Neural progenitor cell (in vitro differentiated cells): ENCODE measurements at regions not wholly inside any gene's neighbourhood (a gene's known extent, or its start where the extent isn't known, plus 50 kb on each side); places are given as distances from the start of the nearest gene placed in this dataset.

Source experiments
- DNase-seq: peaks from one replicate; pipeline ENCODE4 v3.0.0-alpha.2; 2016; ENCODE audit warnings: low spot score
- H2AFZ ChIP-seq: fragments of 200-600 bp; sonication (generic); replicated peaks from 2 replicates; pipeline ENCODE4 v1.6.1; 2016; ENCODE audit warnings: antibody characterized with exemption
- H3F3A ChIP-seq: fragments of 200-600 bp; sonication (generic); 2 replicates; pipeline ENCODE4 v1.6.1; 2016; ENCODE audit warnings: antibody characterized with exemption, low read depth
- H3K27ac ChIP-seq: fragments of 200-600 bp; sonication (generic); 2 replicates; pipeline ENCODE4 v1.5.1; 2016; ENCODE audit warnings: mild to moderate bottlenecking
- H3K27me3 ChIP-seq: fragments of 200-600 bp; sonication (generic); 2 replicates; pipeline ENCODE4 v1.6.1; 2016; ENCODE audit warnings: mild to moderate bottlenecking, moderate library complexity
- H3K36me3 ChIP-seq: fragments of 200-600 bp; sonication (generic); 2 replicates; pipeline ENCODE4 v1.5.1; 2016
- H3K4me1 ChIP-seq: fragments of 200-600 bp; sonication (generic); 2 replicates; pipeline ENCODE4 v1.6.1; 2016; ENCODE audit warnings: mixed run types
- H3K4me2 ChIP-seq: fragments of 200-600 bp; sonication (generic); 2 replicates; pipeline ENCODE4 v1.6.1; 2016
- H3K4me3 ChIP-seq: fragments of 200-600 bp; sonication (generic); 2 replicates; pipeline ENCODE4 v1.5.1; 2016
- H3K79me2 ChIP-seq: fragments of 200-600 bp; sonication (generic); 2 replicates; pipeline ENCODE4 v1.6.1; 2016; ENCODE audit warnings: low read depth
- H3K9ac ChIP-seq: fragments of 200-600 bp; sonication (generic); 2 replicates; pipeline ENCODE4 v1.6.1; 2016
- H3K9me3 ChIP-seq: fragments of 200-600 bp; sonication (generic); 2 replicates; pipeline ENCODE4 v1.5.1; 2016; ENCODE audit warnings: low read depth
- H4K20me1 ChIP-seq: fragments of 200-600 bp; sonication (generic); 2 replicates; pipeline ENCODE4 v1.6.1; 2016; ENCODE audit warnings: low read depth
- H3K27ac Mint-ChIP-seq: 3 replicates; pipeline ENCODE4 v1.8.0; 2021; ENCODE audit warnings: mixed read lengths
- H3K27me3 Mint-ChIP-seq: 2 replicates; pipeline ENCODE4 v1.8.0; 2022; ENCODE audit warnings: low read depth, mild to moderate bottlenecking, inconsistent platforms, moderate library complexity, mixed read lengths; ENCODE audit not compliant: insufficient read depth
- H3K36me3 Mint-ChIP-seq: 3 replicates; pipeline ENCODE4 v1.8.0; 2021; ENCODE audit warnings: mixed read lengths
- H3K4me1 Mint-ChIP-seq: 3 replicates; pipeline ENCODE4 v1.8.0; 2021; ENCODE audit warnings: mixed read lengths
- H3K4me3 Mint-ChIP-seq: 3 replicates; pipeline ENCODE4 v1.8.0; 2021; ENCODE audit warnings: mild to moderate bottlenecking, moderate library complexity, mixed read lengths
- H3K9me3 Mint-ChIP-seq: 3 replicates; pipeline ENCODE4 v1.8.0; 2020; ENCODE audit warnings: mixed read lengths
- EZH2 ChIP-seq: fragments of 200-600 bp; sonication (generic); IDR thresholded peaks from 2 replicates; pipeline ENCODE4 v1.6.1; 2017; ENCODE audit warnings: antibody characterized with exemption, mild to moderate bottlenecking, moderate library complexity
- EZH2phosphoT487 ChIP-seq: fragments of 200-600 bp; sonication (generic); IDR thresholded peaks from 2 replicates; pipeline ENCODE4 v1.6.1; 2017; ENCODE audit warnings: antibody characterized with exemption
- TF ChIP-seq, protein P1 (sequence below): fragments of 200-600 bp; sonication (generic); IDR thresholded peaks from 2 replicates; pipeline ENCODE4 v1.5.1; 2017; ENCODE audit warnings: antibody characterized with exemption, mild to moderate bottlenecking

DNA sequence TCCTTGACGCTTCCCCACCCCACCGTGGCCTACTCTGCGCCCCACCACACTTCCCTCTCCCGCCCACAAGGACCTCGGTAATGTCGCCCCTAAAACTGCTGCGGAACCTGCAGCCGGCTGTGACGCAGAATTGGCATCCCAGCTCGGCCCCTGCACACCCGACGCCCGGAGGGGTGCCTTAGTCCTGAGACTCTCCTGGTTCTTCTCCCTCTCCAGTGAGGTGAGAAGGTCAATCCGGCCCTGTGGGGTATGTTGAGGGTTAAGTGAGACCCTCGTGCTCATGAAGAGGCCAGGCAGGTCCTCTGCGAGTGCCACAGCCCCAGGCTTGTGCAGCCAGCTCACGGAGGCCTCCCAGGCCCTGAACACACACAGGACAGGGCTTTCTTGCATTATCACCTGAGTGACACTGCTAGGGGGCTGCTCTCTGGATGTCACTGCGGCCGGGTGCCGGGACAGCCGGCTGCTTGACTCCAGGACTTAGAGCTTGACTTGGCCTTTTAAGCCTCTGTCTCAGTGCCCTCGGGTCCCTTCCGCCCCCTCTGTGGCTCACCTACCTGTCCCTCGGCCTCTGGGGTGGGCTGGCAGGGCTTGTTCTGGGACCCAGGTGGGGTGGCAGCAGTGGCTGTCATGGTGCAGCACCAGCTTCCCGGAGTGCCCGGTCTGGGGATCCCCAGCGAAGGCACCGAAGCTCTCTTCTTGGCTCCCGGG lies 106.9 kb upstream of the C14orf180 start:
- no peak overlapping the region for H3K27ac ChIP-seq
- H3K9ac ChIP-seq, result no peak overlapping the region
- no peak overlapping the region for H3K4me2 ChIP-seq
- H3K36me3 ChIP-seq, result no peaks in the 10 kb centered on the region
- Mint-ChIP-seq H3K4me3 (no peak overlapping the region), H3K27ac (no peak overlapping the region), H3K36me3 (no peaks in the 10 kb centered on the region), H3K27me3 (peaks cover 6% of the 10 kb centered on the region), H3K9me3 (peaks cover 4% of the 10 kb centered on the region), H3K4me1 (peaks cover 9% of the 10 kb centered on the region)
- no peaks in the 10 kb centered on the region for H3K79me2 ChIP-seq
- H4K20me1 ChIP-seq, result no peaks in the 10 kb centered on the region
- H2AFZ ChIP-seq, result no peak overlapping the region
- H3K4me3 ChIP-seq, result no peak overlapping the region
- DNase-seq, result no peak
- no peaks in the 10 kb centered on the region for H3K4me1 ChIP-seq
- H3K27me3 ChIP-seq, result no peaks in the 10 kb centered on the region
- TF ChIP-seq, protein P1, sequence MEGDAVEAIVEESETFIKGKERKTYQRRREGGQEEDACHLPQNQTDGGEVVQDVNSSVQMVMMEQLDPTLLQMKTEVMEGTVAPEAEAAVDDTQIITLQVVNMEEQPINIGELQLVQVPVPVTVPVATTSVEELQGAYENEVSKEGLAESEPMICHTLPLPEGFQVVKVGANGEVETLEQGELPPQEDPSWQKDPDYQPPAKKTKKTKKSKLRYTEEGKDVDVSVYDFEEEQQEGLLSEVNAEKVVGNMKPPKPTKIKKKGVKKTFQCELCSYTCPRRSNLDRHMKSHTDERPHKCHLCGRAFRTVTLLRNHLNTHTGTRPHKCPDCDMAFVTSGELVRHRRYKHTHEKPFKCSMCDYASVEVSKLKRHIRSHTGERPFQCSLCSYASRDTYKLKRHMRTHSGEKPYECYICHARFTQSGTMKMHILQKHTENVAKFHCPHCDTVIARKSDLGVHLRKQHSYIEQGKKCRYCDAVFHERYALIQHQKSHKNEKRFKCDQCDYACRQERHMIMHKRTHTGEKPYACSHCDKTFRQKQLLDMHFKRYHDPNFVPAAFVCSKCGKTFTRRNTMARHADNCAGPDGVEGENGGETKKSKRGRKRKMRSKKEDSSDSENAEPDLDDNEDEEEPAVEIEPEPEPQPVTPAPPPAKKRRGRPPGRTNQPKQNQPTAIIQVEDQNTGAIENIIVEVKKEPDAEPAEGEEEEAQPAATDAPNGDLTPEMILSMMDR, result no peak
- TF ChIP-seq EZH2 (no peak), EZH2phosphoT487 (no peak)
- H3F3A ChIP-seq, result no peaks in the 10 kb centered on the region
- H3K9me3 ChIP-seq, result no peaks in the 10 kb centered on the region

GRCh38 chr14:104473244-104473565 lies 106.4 kb upstream of the C14orf180 start:
- Histone ChIP-seq H3K4me1 (no peaks in the 10 kb centered on the region), H3K79me2 (no peaks in the 10 kb centered on the region), H3K9ac (no peak overlapping the region), H3K4me3 (no peak overlapping the region), H4K20me1 (no peaks in the 10 kb centered on the region), H3K9me3 (no peaks in the 10 kb centered on the region), H2AFZ (no peak overlapping the region), H3K36me3 (no peaks in the 10 kb centered on the region), H3K4me2 (no peak overlapping the region), H3F3A (no peaks in the 10 kb centered on the region), H3K27ac (no peak overlapping the region), H3K27me3 (no peaks in the 10 kb centered on the region)
- peak; percentile 63 for DNase-seq
- no peak for TF ChIP-seq EZH2
- TF ChIP-seq, protein P1, result peak; percentile 32
- H3K27me3 Mint-ChIP-seq, result peaks cover 4% of the 10 kb centered on the region
- peaks cover 10% of the 10 kb centered on the region for H3K4me1 Mint-ChIP-seq
- H3K27ac Mint-ChIP-seq, result no peak overlapping the region
- H3K4me3 Mint-ChIP-seq, result no peak overlapping the region
- no peaks in the 10 kb centered on the region for H3K36me3 Mint-ChIP-seq
- H3K9me3 Mint-ChIP-seq, result peaks cover under 1% of the 10 kb centered on the region

- no peak overlapping the region for H3K27ac ChIP-seq
- H3K9me3 ChIP-seq, result no peaks in the 10 kb centered on the region
- no peak overlapping the region for H3K4me3 ChIP-seq
- no peaks in the 10 kb centered on the region for H3K36me3 ChIP-seq
- H3K4me1 ChIP-seq, result no peaks in the 10 kb centered on the region
- Mint-ChIP-seq H3K9me3 (no peaks in the 10 kb centered on the region), H3K4me1 (peaks cover 10% of the 10 kb centered on the region), H3K27me3 (peaks cover 4% of the 10 kb centered on the region), H3K36me3 (no peaks in the 10 kb centered on the region), H3K4me3 (no peak overlapping the region), H3K27ac (no peak overlapping the region)
- no peaks in the 10 kb centered on the region for H3F3A ChIP-seq
- no peak overlapping the region for H2AFZ ChIP-seq
- no peak for DNase-seq
- H4K20me1 ChIP-seq, result no peaks in the 10 kb centered on the region
- no peaks in the 10 kb centered on the region for H3K27me3 ChIP-seq
- TF ChIP-seq, protein P1, result no peak
- TF ChIP-seq EZH2phosphoT487 (no peak), EZH2 (no peak)
- H3K9ac ChIP-seq, result no peak overlapping the region
- H3K79me2 ChIP-seq, result no peaks in the 10 kb centered on the region
- H3K4me2 ChIP-seq, result no peak overlapping the region
These were observed 105.7 kb upstream of the C14orf180 start for GRCh38 chr14:104473649-104474494.
